OCI-LY7 (cell line): ENCODE measurements at regions not wholly inside any gene's neighbourhood (a gene's known extent, or its start where the extent isn't known, plus 50 kb on each side); places are given as distances from the start of the nearest gene placed in this dataset.

Experiments
- EZH2phosphoT487 ChIP-seq: fragments of 200-600 bp; sonication (generic); IDR thresholded peaks from 2 replicates; pipeline ENCODE4 v1.6.1; 2018; ENCODE audit warnings: low read depth, borderline replicate concordance, mild to moderate bottlenecking, mixed run types, antibody characterized with exemption, low read length, moderate library complexity, mixed read lengths
- TF ChIP-seq, protein P1 (sequence below): fragments of 200-600 bp; sonication (generic); conservative IDR thresholded peaks from 2 replicates; pipeline ENCODE4 v1.5.1; 2014; ENCODE audit warnings: mild to moderate bottlenecking, antibody characterized with exemption, low read length, moderate library complexity, mixed read lengths

DNA sequence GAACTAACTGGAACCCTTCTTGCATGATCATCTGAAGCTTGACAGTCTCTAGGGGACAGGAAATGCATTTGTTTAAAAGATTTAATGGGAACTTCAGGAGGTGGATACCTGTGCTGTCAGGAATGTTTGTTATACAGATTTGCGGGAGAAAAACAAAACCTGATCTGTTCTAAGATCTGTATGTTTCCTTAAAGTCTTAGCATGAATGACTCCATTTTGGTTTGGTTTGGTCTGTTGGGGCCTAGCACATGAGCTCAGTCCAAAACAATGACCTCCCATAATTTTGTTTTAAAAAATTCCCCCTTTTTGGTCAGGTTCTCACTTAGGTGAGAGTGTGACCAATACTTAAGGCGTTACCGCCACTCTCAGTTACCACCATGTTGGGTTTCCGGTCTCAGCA is 138.7 kb downstream of the AKR1D1 start:
- TF ChIP-seq, protein P1, sequence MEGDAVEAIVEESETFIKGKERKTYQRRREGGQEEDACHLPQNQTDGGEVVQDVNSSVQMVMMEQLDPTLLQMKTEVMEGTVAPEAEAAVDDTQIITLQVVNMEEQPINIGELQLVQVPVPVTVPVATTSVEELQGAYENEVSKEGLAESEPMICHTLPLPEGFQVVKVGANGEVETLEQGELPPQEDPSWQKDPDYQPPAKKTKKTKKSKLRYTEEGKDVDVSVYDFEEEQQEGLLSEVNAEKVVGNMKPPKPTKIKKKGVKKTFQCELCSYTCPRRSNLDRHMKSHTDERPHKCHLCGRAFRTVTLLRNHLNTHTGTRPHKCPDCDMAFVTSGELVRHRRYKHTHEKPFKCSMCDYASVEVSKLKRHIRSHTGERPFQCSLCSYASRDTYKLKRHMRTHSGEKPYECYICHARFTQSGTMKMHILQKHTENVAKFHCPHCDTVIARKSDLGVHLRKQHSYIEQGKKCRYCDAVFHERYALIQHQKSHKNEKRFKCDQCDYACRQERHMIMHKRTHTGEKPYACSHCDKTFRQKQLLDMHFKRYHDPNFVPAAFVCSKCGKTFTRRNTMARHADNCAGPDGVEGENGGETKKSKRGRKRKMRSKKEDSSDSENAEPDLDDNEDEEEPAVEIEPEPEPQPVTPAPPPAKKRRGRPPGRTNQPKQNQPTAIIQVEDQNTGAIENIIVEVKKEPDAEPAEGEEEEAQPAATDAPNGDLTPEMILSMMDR = no peak
- TF ChIP-seq EZH2phosphoT487 = no peak
